ENCODE measurements at regions not wholly inside any gene's neighbourhood (a gene's known extent, or its start where the extent isn't known, plus 50 kb on each side); places are given as distances from the start of the nearest gene placed in this dataset.

- Mint-ChIP-seq H3K27ac (no peak overlapping the region), H3K4me1 (no peaks in the 10 kb centered on the region), H3K9me3 (peaks cover 47 to 48% of the 10 kb centered on the region in 2 experiments), H3K36me3 (ENCODE audit: insufficient read depth in 1 of 3, low read depth in 3 of 3) (peaks cover 25 to 36% (median 31%) of the 10 kb centered on the region in 3 experiments), H3K27me3 (ENCODE audit: low read depth) (peaks cover 5% of the 10 kb centered on the region; the same call in 1 of the 2 replicates), H3K4me3 (no peak overlapping the region)
- no peak overlapping the region for H2BK15ac ChIP-seq (ENCODE audit: low read depth, low read length)
- H3K56ac ChIP-seq (ENCODE audit: insufficient read length, low read depth, low read length), result no peak overlapping the region
- H3K23me2 ChIP-seq (ENCODE audit: insufficient read length, low read depth, low read length, poor library complexity, severe bottlenecking), result no peaks in the 10 kb centered on the region
- no peak overlapping the region for H3K23ac ChIP-seq (ENCODE audit: insufficient read length, low read depth, low read length)
- no peaks in the 10 kb centered on the region for H3K9me3 ChIP-seq (ENCODE audit: control insufficient read depth, low read depth, low read length)
- no peak overlapping the region for H3K14ac ChIP-seq (ENCODE audit: insufficient read depth, low read length)
- H3K27me3 ChIP-seq (ENCODE audit: insufficient read depth, low read length), result no peaks in the 10 kb centered on the region
- no peak overlapping the region for H3K4me2 ChIP-seq (ENCODE audit: insufficient read depth, insufficient read length, low read length)
- no peak for DNase-seq
- H2BK20ac ChIP-seq (ENCODE audit: low read depth, low read length, poor library complexity, severe bottlenecking), result no peak overlapping the region
- H3K9ac ChIP-seq (ENCODE audit: extremely low read depth, insufficient read length, low read length), result no peak overlapping the region
- no peak overlapping the region for H2BK12ac ChIP-seq (ENCODE audit: insufficient read length, low read depth, low read length)
- no peak for TF ChIP-seq CTCF (conservative IDR thresholded peaks at IDR 0.05)
- no peak overlapping the region for H3K4ac ChIP-seq (ENCODE audit: low read depth, low read length)
- no peaks in the 10 kb centered on the region for H3K79me2 ChIP-seq (ENCODE audit: insufficient read depth, low read length)
- no CpG with 5 or more reads among the region's 2 CpGs for WGBS (ENCODE audit: extremely low coverage, insufficient read length, low lambda C conversion rate)
- no peak overlapping the region for H2BK5ac ChIP-seq (ENCODE audit: insufficient read length, low read length)
- no peaks in the 10 kb centered on the region for H4K20me1 ChIP-seq (ENCODE audit: control insufficient read depth, insufficient read depth, insufficient read length)
- H3K79me1 ChIP-seq (ENCODE audit: insufficient read depth, low read depth, low read length, poor library complexity, severe bottlenecking), result no peaks in the 10 kb centered on the region
- H2AFZ ChIP-seq (ENCODE audit: low read length), result no peak overlapping the region
- H2BK120ac ChIP-seq (ENCODE audit: low read depth, low read length, poor library complexity, severe bottlenecking), result no peak overlapping the region
- H3T11ph ChIP-seq (ENCODE audit: low read length), result no peak overlapping the region
- H2AK5ac ChIP-seq (ENCODE audit: insufficient read length, low read length), result no peak overlapping the region
- no peak overlapping the region for H3K27ac ChIP-seq (ENCODE audit: insufficient read length, low read depth, low read length)
- H3K4me1 ChIP-seq (ENCODE audit: insufficient read depth, low read length), result no peaks in the 10 kb centered on the region
- H4K91ac ChIP-seq (ENCODE audit: insufficient read length, low read depth, low read length), result no peak overlapping the region
- no peak overlapping the region for H4K5ac ChIP-seq (ENCODE audit: insufficient read length, low read depth, low read length)
- H4K8ac ChIP-seq (replicated peaks; ENCODE audit: insufficient read length, low read depth, low read length), result no peak overlapping the region
- H3K18ac ChIP-seq (ENCODE audit: insufficient read length, low read depth, low read length), result no peak overlapping the region
These were observed 239.6 kb upstream of the TAS2R1 start for GRCh38 chr5:9869616-9870288.
